ENCODE measurements at regions not wholly inside any gene's neighbourhood (a gene's known extent, or its start where the extent isn't known, plus 50 kb on each side); places are given as distances from the start of the nearest gene placed in this dataset.

DNA sequence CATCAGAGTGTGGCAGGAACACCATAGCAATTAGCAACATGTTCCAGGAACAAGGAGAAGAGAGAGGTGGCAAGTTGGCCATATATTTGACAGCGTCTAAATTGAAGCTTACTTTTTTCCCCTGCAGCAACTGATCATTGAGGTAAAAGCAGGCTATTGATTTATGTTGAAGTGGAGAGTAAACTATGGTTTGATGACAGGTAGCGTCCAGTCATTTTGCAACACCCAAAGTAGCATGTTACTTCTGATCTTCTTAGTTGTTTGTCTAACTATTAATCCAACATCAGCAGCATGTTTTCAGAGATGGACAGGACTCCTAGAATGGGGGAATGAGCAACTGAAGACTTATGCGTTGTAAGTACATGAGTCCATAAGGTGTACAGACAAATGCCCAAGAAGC is 225.8 kb downstream of the ZPLD1 start:
- no peak for DNase-seq (ENCODE audit: extremely low read depth, low read depth)
- TF ChIP-seq, protein P1, sequence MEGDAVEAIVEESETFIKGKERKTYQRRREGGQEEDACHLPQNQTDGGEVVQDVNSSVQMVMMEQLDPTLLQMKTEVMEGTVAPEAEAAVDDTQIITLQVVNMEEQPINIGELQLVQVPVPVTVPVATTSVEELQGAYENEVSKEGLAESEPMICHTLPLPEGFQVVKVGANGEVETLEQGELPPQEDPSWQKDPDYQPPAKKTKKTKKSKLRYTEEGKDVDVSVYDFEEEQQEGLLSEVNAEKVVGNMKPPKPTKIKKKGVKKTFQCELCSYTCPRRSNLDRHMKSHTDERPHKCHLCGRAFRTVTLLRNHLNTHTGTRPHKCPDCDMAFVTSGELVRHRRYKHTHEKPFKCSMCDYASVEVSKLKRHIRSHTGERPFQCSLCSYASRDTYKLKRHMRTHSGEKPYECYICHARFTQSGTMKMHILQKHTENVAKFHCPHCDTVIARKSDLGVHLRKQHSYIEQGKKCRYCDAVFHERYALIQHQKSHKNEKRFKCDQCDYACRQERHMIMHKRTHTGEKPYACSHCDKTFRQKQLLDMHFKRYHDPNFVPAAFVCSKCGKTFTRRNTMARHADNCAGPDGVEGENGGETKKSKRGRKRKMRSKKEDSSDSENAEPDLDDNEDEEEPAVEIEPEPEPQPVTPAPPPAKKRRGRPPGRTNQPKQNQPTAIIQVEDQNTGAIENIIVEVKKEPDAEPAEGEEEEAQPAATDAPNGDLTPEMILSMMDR (IDR thresholded peaks at IDR 0.05; ENCODE audit: low read depth, low read length, missing control alignments): no peak
- no peak overlapping the region for H3K4me3 ChIP-seq (replicated peaks; ENCODE audit: low read depth, low read length)

DNA sequence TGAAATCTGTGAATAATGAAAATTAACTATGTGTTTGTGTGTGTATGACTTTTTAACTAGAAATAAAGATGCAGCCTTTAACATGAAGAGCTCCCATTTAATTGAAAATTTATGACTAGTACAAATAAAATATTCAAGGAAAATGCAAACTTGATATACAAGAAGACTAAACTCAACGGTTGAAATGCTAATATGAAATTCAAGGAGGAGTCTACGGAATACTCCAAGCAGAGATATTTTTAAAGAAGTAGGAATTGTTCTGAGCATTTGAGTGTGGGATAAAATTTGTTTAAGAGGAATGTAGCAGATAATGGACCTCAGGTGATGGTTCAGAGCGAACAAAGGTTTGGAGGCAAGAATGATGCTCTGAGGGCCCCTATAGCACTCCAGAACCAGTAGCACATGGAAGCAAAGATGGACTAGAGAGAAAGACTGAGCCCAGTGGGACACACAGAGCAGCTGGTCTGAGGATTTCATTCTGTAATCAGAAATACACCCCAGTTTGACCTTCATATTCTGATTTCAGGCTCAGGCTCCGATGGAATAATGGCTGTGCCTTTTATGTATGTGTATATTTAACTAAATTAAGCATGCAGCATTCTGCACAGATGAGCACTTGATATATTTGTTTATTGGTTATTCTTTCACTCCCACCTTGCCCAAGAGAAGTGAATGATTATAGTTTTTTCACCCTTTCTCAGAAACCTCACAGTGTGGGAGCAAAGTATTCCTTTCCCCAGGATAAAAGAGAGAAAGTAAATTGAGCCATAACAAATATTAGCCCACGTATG is 227.1 kb downstream of the ZPLD1 start:
- TF ChIP-seq, protein P1 (IDR thresholded peaks at IDR 0.05; ENCODE audit: low read depth, low read length, missing control alignments): no peak
- DNase-seq (ENCODE audit: extremely low read depth, low read depth): no peak
- H3K4me3 ChIP-seq (replicated peaks; ENCODE audit: low read depth, low read length): no peak overlapping the region

DNA sequence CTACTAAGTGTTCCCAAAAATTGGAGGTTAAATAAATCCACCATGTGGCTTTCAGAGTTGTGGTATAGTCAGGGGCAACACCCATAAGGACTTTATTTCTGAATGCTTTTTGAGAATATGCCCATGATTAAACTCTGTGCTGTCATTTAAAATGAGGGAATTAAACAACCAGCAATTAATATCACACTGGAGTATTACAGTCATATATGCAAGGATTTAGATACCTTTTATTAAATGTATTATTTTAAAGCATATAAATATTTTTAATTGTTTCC is 227.6 kb downstream of the ZPLD1 start:
- TF ChIP-seq, protein P1 (IDR thresholded peaks at IDR 0.05; ENCODE audit: low read depth, low read length, missing control alignments): no peak
- no peak for DNase-seq (ENCODE audit: extremely low read depth, low read depth)
- H3K4me3 ChIP-seq (replicated peaks; ENCODE audit: low read depth, low read length): no peak overlapping the region

DNA sequence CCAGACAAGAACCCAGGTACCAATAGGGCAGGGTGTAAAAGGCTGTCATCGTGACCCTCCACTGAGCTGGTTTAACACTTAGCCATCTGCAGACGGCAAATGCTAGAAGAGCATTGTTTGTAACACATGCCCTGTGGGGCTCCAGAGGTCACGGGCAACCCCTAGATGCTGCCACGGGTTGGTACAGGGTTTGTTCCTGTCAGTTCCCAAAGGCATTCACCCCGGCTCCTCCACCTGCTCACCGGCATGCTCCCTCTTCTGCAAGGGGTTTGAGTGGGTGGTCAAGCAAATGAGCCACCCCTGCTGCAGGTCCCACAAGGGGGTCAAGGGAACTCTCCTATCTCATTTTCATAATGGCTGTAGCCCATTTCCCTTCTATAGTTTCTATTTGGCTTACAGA is 229.3 kb downstream of the ZPLD1 start:
- no peak overlapping the region for H3K4me3 ChIP-seq (replicated peaks; ENCODE audit: low read depth, low read length)
- DNase-seq (ENCODE audit: extremely low read depth, low read depth): no peak
- TF ChIP-seq, protein P1 (IDR thresholded peaks at IDR 0.05; ENCODE audit: low read depth, low read length, missing control alignments): no peak

DNA sequence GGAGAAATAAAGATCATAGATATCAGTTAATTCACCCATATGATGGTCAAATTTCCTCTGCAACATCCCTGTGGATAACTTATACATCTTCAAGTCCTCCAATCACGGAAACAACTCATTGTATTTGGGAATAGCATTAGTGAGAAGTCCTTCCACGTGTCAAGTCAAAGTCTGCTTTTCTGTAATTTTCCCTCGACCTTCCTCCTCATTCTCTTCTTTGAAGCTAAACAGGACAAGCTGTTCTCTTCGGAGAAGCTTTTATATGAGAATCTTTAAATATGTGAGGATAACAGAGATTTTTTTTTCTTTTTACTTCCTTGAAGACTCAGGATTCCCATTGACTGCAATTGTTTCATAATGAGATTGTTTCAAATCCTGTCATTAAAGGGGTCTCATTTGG is 230.4 kb downstream of the ZPLD1 start:
- no peak for DNase-seq (ENCODE audit: extremely low read depth, low read depth)
- H3K4me3 ChIP-seq (replicated peaks; ENCODE audit: low read depth, low read length): no peak overlapping the region
- TF ChIP-seq, protein P1 (IDR thresholded peaks at IDR 0.05; ENCODE audit: low read depth, low read length, missing control alignments): no peak

DNA sequence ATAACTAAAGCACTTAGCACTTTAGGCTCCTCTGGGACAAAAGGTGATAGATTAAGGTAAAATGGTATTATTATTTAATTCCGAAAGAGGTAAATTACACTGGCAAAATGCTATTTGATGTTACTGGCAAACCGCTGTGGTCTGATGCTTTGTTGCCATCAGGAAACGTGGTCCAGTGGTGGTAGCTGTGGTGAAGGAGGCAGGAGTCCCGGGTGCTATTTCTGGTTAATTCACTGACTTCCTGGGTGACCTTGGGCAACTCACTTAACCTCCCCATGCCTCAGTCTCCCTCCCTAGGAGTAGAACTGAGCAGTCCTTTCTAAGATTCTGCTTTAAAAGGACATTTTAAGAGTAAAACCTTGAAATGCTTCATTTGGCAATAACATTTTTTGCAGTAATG is 233.4 kb downstream of the ZPLD1 start:
- H3K4me3 ChIP-seq (replicated peaks; ENCODE audit: low read depth, low read length): no peak overlapping the region
- TF ChIP-seq, protein P1 (IDR thresholded peaks at IDR 0.05; ENCODE audit: low read depth, low read length, missing control alignments): no peak
- no peak for DNase-seq (ENCODE audit: extremely low read depth, low read depth)

DNA sequence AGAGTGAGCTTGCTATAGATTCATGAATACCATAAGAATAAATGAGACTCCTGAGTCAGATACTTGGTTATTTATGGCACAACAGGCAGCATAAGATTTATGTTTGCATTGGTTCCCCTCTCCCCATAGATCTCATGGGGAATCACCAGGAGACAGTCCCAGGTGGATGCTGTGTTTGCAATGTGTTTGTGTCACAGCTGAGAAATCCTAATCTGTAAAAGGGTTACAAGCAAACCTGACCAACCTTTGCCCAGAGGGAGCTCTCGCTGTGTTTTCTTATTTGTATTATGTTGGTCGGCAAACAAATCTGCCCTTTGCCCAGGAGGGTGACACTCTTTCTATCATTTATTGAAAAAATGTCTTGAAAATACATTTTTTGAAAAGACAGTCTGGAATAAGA is 236.2 kb downstream of the ZPLD1 start:
- TF ChIP-seq, protein P1 (IDR thresholded peaks at IDR 0.05; ENCODE audit: low read depth, low read length, missing control alignments): no peak
- DNase-seq (ENCODE audit: extremely low read depth, low read depth): no peak
- H3K4me3 ChIP-seq (replicated peaks; ENCODE audit: low read depth, low read length): no peak overlapping the region

All from HFF-Myc (cell line).